H1 (cell line): ENCODE measurements at regions not wholly inside any gene's neighbourhood (a gene's known extent, or its start where the extent isn't known, plus 50 kb on each side); places are given as distances from the start of the nearest gene placed in this dataset.

Experiments
- CTCF ChIA-PET: fragments of 300-600 bp; sonication (Branson Sonifier 250); formaldehyde crosslinking; loops from one replicate; lab custom pipeline; 2021; ENCODE audit not compliant: partially characterized antibody; lab: Charles Lee
- POLR2A ChIA-PET: fragments of 300-600 bp; sonication (Branson Sonifier 250); formaldehyde crosslinking; loops from one replicate; lab custom pipeline; 2021; ENCODE audit warnings: inconsistent platforms; ENCODE audit not compliant: partially characterized antibody; lab: Charles Lee
- DNase-seq, 2 experiments: peaks; one replicate each; pipeline versions ENCODE4 v3.0.0 to v3.0.0-alpha.2; 2010 to 2022; ENCODE audit warnings: low spot score in 2 of 2, low read depth in 1 of 2, mixed read lengths in 1 of 2
- FAIRE-seq: peaks from 2 replicates; lab custom pipeline; 2011; peaks lifted over from hg19 to GRCh38; lab: Jason Lieb, UNC
- H2AFZ ChIP-seq: 2 replicates; pipeline ENCODE4 v1.8.1; 2012; ENCODE audit warnings: low read length, inconsistent platforms
- H2AK5ac ChIP-seq: 2 replicates; pipeline ENCODE4 v1.6.1; 2013; ENCODE audit warnings: low read depth, low read length
- H2BK120ac ChIP-seq: replicated peaks from 2 replicates; pipeline ENCODE3; 2013; ENCODE audit warnings: low read depth, low read length, inconsistent platforms
- H2BK12ac ChIP-seq: 2 replicates; pipeline ENCODE4 v1.6.1; 2013; ENCODE audit warnings: low read depth, low read length
- H2BK15ac ChIP-seq: 2 replicates; pipeline ENCODE4 v1.6.1; 2013; ENCODE audit warnings: low read length
- H2BK20ac ChIP-seq: 2 replicates; pipeline ENCODE4 v1.6.1; 2013; ENCODE audit warnings: low read length
- H2BK5ac ChIP-seq: 2 replicates; pipeline ENCODE4 v1.6.1; 2013; ENCODE audit warnings: low read depth, low read length
- H3K14ac ChIP-seq: 2 replicates; pipeline ENCODE4 v1.6.1; 2013; ENCODE audit warnings: inconsistent platforms; ENCODE audit not compliant: insufficient read length
- H3K18ac ChIP-seq: 2 replicates; pipeline ENCODE4 v1.6.1; 2013; ENCODE audit warnings: low read length; ENCODE audit errors: extremely low read depth
- H3K23ac ChIP-seq: 2 replicates; pipeline ENCODE4 v1.6.1; 2013; ENCODE audit warnings: inconsistent platforms; ENCODE audit not compliant: insufficient read length
- H3K23me2 ChIP-seq: 2 replicates; pipeline ENCODE4 v1.6.1; 2013; ENCODE audit warnings: low read depth, low read length
- H3K27ac ChIP-seq: 2 replicates; pipeline ENCODE4 v1.6.1; 2011; ENCODE audit warnings: low read depth, low read length, inconsistent platforms
- H3K27me3 ChIP-seq, 4 experiments: replicated peaks in 1 of 4; 1 replicate in 1 of 4; 2 replicates in 3 of 4; pipeline versions ENCODE4 v1.6.1 to v1.8.1; 2011 to 2013; ENCODE audit warnings: low read length in 3 of 4, mild to moderate bottlenecking in 3 of 4, inconsistent platforms in 2 of 4, mixed read lengths in 2 of 4, moderate library complexity in 1 of 4; ENCODE audit not compliant: control insufficient read depth in 3 of 4, insufficient read depth in 3 of 4; ENCODE audit errors: extremely low read depth in 1 of 4
- H3K36me3 ChIP-seq, 4 experiments: 2 replicates each; pipeline versions ENCODE4 v1.6.1 to v1.8.1; 2011 to 2013; ENCODE audit warnings: mild to moderate bottlenecking in 4 of 4, low read length in 3 of 4, moderate library complexity in 2 of 4, control low read depth in 1 of 4, inconsistent platforms in 1 of 4; ENCODE audit not compliant: insufficient read depth in 4 of 4, control insufficient read depth in 2 of 4
- H3K4ac ChIP-seq: replicated peaks from 2 replicates; pipeline ENCODE3; 2013; ENCODE audit warnings: low read length, low read depth, mixed read lengths, inconsistent platforms; ENCODE audit not compliant: insufficient read length
- H3K4me1 ChIP-seq, 4 experiments: replicated peaks in 1 of 4; 1 replicate in 1 of 4; 2 replicates in 3 of 4; pipeline versions ENCODE4 v1.6.1 to v1.8.1; 2011 to 2013; ENCODE audit warnings: low read length in 3 of 4, inconsistent platforms in 2 of 4, mixed read lengths in 1 of 4; ENCODE audit not compliant: insufficient read depth in 4 of 4, control insufficient read depth in 3 of 4
- H3K4me2 ChIP-seq, 2 experiments: 2 replicates each; pipeline versions ENCODE4 v1.6.1 to v1.8.1; 2011 to 2013; ENCODE audit warnings: low read depth in 2 of 2, low read length in 2 of 2, control low read depth in 1 of 2, inconsistent platforms in 1 of 2, mild to moderate bottlenecking in 1 of 2; ENCODE audit not compliant: insufficient read depth in 1 of 2
- H3K4me3 ChIP-seq, 4 experiments: fragments of 200-600, 300-600 bp in 1 of 4; sonication (generic), shearing (Covaris generic), sonication (Bioruptor Twin) in 1 of 4; 2 replicates each; pipeline versions ENCODE4 v1.5.1 to v1.8.1; 2011 to 2016; ENCODE audit warnings: low read length in 4 of 4, low read depth in 3 of 4, control low read depth in 2 of 4, inconsistent platforms in 2 of 4, mild to moderate bottlenecking in 2 of 4, mixed read lengths in 1 of 4, moderate library complexity in 1 of 4; ENCODE audit not compliant: insufficient read depth in 2 of 4; ENCODE audit errors: extremely low read depth in 1 of 4
- H3K56ac ChIP-seq: replicated peaks from 2 replicates; pipeline ENCODE3; 2013; ENCODE audit warnings: low read depth, mild to moderate bottlenecking, mixed read lengths, low read length, inconsistent platforms; ENCODE audit not compliant: insufficient read length
- H3K79me1 ChIP-seq: 2 replicates; pipeline ENCODE4 v1.6.1; 2013; ENCODE audit warnings: low read depth, low read length, control low read depth
- H3K79me2 ChIP-seq, 2 experiments: 2 replicates each; pipeline versions ENCODE4 v1.6.1 to v1.8.1; 2012 to 2013; ENCODE audit warnings: low read length in 2 of 2, mild to moderate bottlenecking in 2 of 2, inconsistent platforms in 1 of 2; ENCODE audit not compliant: insufficient read depth in 2 of 2, control insufficient read depth in 1 of 2
- H3K9ac ChIP-seq, 4 experiments: replicated peaks in 1 of 4; 1 replicate in 1 of 4; 2 replicates in 3 of 4; pipeline versions ENCODE4 v1.6.1 to v1.8.1; 2011 to 2013; ENCODE audit warnings: low read depth in 3 of 4, low read length in 3 of 4, control low read depth in 2 of 4, mild to moderate bottlenecking in 2 of 4, moderate library complexity in 2 of 4, inconsistent platforms in 1 of 4; ENCODE audit errors: extremely low read depth in 1 of 4
- H3K9me3 ChIP-seq, 2 experiments: 2 replicates each; pipeline versions ENCODE4 v1.6.1 to v1.8.1; 2012 to 2013; ENCODE audit warnings: mild to moderate bottlenecking in 2 of 2, moderate library complexity in 2 of 2, control low read depth in 1 of 2, inconsistent platforms in 1 of 2, low read depth in 1 of 2, low read length in 1 of 2, mixed read lengths in 1 of 2; ENCODE audit not compliant: insufficient read depth in 2 of 2
- H4K20me1 ChIP-seq, 2 experiments: replicated peaks in 1 of 2; 2 replicates each; pipeline versions ENCODE3 to v1.8.1; 2011 to 2013; ENCODE audit warnings: inconsistent platforms in 2 of 2, low read length in 2 of 2, mild to moderate bottlenecking in 1 of 2; ENCODE audit not compliant: insufficient read depth in 2 of 2, control insufficient read depth in 1 of 2
- H4K5ac ChIP-seq: 2 replicates; pipeline ENCODE4 v1.6.1; 2013; ENCODE audit warnings: low read length, low read depth, mixed read lengths, inconsistent platforms; ENCODE audit not compliant: insufficient read length
- H4K8ac ChIP-seq: 2 replicates; pipeline ENCODE4 v1.8.0; 2013; ENCODE audit warnings: mild to moderate bottlenecking, moderate library complexity, low read length, inconsistent platforms; ENCODE audit not compliant: insufficient read depth; ENCODE audit errors: extremely low read depth
- H4K91ac ChIP-seq: replicated peaks from 2 replicates; pipeline ENCODE3; 2013; ENCODE audit warnings: low read length, mixed read lengths, inconsistent platforms; ENCODE audit not compliant: insufficient read length
- ATF2 ChIP-seq: IDR thresholded peaks from 2 replicates; pipeline ENCODE4 v1.6.1; 2012; ENCODE audit warnings: low read length, inconsistent platforms
- CHD2 ChIP-seq: IDR thresholded peaks from 2 replicates; pipeline ENCODE4 v1.6.1; 2012; ENCODE audit warnings: low read length, improper control_type of control experiment
- HDAC2 ChIP-seq, 2 experiments: fragments of 300-600 bp in 1 of 2; sonication (generic) in 1 of 2; IDR thresholded peaks; 2 replicates each; pipeline ENCODE4 v1.6.1; 2011 to 2012; ENCODE audit warnings: low read depth in 2 of 2, low read length in 2 of 2, mild to moderate bottlenecking in 2 of 2, moderate library complexity in 2 of 2, borderline replicate concordance in 1 of 2, inconsistent platforms in 1 of 2
- KDM4A ChIP-seq: IDR thresholded peaks from one replicate; pipeline ENCODE4 v1.7.1; 2012; ENCODE audit warnings: low read depth, mild to moderate bottlenecking, moderate library complexity, low read length, inconsistent platforms; ENCODE audit not compliant: severe bottlenecking
- KDM5A ChIP-seq: fragments of 200-600 bp; IDR thresholded peaks from 2 replicates; pipeline ENCODE4 v1.7.1; 2012; ENCODE audit warnings: mild to moderate bottlenecking, low read length, inconsistent platforms, mixed read lengths
- PHF8 ChIP-seq: fragments of 200-600 bp; sonication (generic); conservative IDR thresholded peaks from 2 replicates; pipeline ENCODE4 v1.7.1; 2012; ENCODE audit warnings: low read depth, mild to moderate bottlenecking, inconsistent platforms, low read length, moderate library complexity
- POLR2AphosphoS5 ChIP-seq: IDR thresholded peaks from 2 replicates; pipeline ENCODE4 v1.6.1; 2011; ENCODE audit warnings: low read depth, low read length
- RAD21 ChIP-seq, 2 experiments: IDR thresholded peaks in 1 of 2; conservative IDR thresholded peaks in 1 of 2; 2 replicates each; pipeline ENCODE4 v1.6.1; 2011; ENCODE audit warnings: low read depth in 2 of 2, low read length in 2 of 2, improper control_type of control experiment in 1 of 2, inconsistent platforms in 1 of 2, mild to moderate bottlenecking in 1 of 2, moderate library complexity in 1 of 2
- SIN3A ChIP-seq, 2 experiments: IDR thresholded peaks in 1 of 2; conservative IDR thresholded peaks in 1 of 2; 2 replicates each; pipeline ENCODE4 v1.6.1; 2011 to 2012; ENCODE audit warnings: low read length in 2 of 2, improper control_type of control experiment in 1 of 2, low read depth in 1 of 2, mild to moderate bottlenecking in 1 of 2
- SIX5 ChIP-seq: IDR thresholded peaks from 2 replicates; pipeline ENCODE4 v1.6.1; 2011; ENCODE audit warnings: mild to moderate bottlenecking, low read depth, low read length
- SP1 ChIP-seq: IDR thresholded peaks from 2 replicates; pipeline ENCODE4 v1.6.1; 2011; ENCODE audit warnings: low read depth, low read length
- TBP ChIP-seq: IDR thresholded peaks from 2 replicates; pipeline ENCODE4 v1.6.1; 2011; ENCODE audit warnings: low read depth, low read length, improper control_type of control experiment
- ZNF274 ChIP-seq: IDR thresholded peaks from 2 replicates; pipeline ENCODE4 v1.7.0; 2012; ENCODE audit warnings: low read length, borderline replicate concordance; ENCODE audit errors: extremely low read depth
- WGBS, 2 experiments: shearing (Covaris generic) in 1 of 2; methylation state at CpG; one replicate each; pipeline versions ENCODE4 v1.1.6 to v1.1.7; 2013 to 2015; ENCODE audit warnings: low lambda C conversion rate in 2 of 2, mixed read lengths in 2 of 2, inconsistent platforms in 1 of 2, low coverage in 1 of 2, missing lambda C conversion rate in 1 of 2; ENCODE audit not compliant: insufficient replicate concordance in 2 of 2, insufficient coverage in 1 of 2, insufficient read length in 1 of 2; ENCODE audit errors: extremely low coverage in 1 of 2, missing lambda C conversion rate in 1 of 2; 5-methylcytosine and 5-hydroxymethylcytosine counted together

DNA sequence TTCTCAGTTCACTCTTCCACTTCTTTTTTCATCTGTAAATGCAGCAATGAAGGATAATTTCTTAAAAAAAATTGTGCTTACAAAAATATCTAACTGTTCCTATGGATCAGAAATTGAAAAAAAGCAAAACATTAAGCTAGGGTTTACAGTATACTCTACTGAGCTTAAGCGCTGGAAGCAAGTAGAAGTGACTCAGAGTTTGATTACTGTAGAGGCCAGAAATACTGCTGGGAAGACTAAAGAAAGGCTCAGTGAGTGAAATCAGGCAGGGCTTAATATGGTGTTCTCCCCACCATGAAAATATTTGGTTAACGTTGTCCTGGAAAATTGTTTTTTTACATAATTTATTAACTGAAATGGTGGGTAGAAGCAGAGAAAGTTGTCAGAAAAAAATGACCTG, 1061.8 kb upstream of the GRIA3 start:
- H3K4me2 ChIP-seq, result no peak overlapping the region
- no peak overlapping the region for H3K27ac ChIP-seq
- DNase-seq (no peak), FAIRE-seq (no peak)
- ChIA-PET CTCF (no interaction called here), POLR2A (no interaction called here)
- H2BK12ac ChIP-seq, result no peak overlapping the region
- H3K9me3 ChIP-seq, result no peaks in the 10 kb centered on the region
- no peaks in the 10 kb centered on the region for H3K79me2 ChIP-seq
- H3K14ac ChIP-seq, result no peak overlapping the region
- no peak overlapping the region for H3K9ac ChIP-seq
- H3K4me3 ChIP-seq, result no peak overlapping the region
- H3K27me3 ChIP-seq, result no peaks in the 10 kb centered on the region
- H4K5ac ChIP-seq, result no peak overlapping the region
- no peaks in the 10 kb centered on the region for H4K20me1 ChIP-seq
- H3K4me1 ChIP-seq, result no peaks in the 10 kb centered on the region
- no peak overlapping the region for H2BK5ac ChIP-seq
- H3K56ac ChIP-seq, result no peak overlapping the region
- no peak overlapping the region for H2AK5ac ChIP-seq
- H3K4ac ChIP-seq, result no peak overlapping the region
- no peak overlapping the region for H3K18ac ChIP-seq
- no peaks in the 10 kb centered on the region for H3K79me1 ChIP-seq
- no peak overlapping the region for H4K8ac ChIP-seq
- WGBS, 2 experiments, result 97% methylated on average over 2 of the region's 2 CpGs; no CpG with 5 or more reads in 1 of the 2 experiments
- no peak overlapping the region for H4K91ac ChIP-seq
- H2BK120ac ChIP-seq, result no peak overlapping the region
- no peak overlapping the region for H2BK20ac ChIP-seq
- H3K23me2 ChIP-seq, result no peaks in the 10 kb centered on the region
- H2BK15ac ChIP-seq, result no peak overlapping the region
- H3K23ac ChIP-seq, result no peak overlapping the region
- H3K36me3 ChIP-seq, result no peaks in the 10 kb centered on the region
- H2AFZ ChIP-seq, result no peak overlapping the region
- TF ChIP-seq POLR2AphosphoS5 (no peak), KDM5A (no peak), HDAC2 (IDR thresholded peaks at IDR 0.05; ENCODE audit: borderline replicate concordance in 1 of 2, low read depth in 2 of 2, low read length in 2 of 2) (no peak), TBP (no peak), ATF2 (no peak), RAD21 (IDR thresholded peaks at IDR 0.05 in 1 of 2, conservative IDR thresholded peaks at IDR 0.05 in 1 of 2; ENCODE audit: low read depth in 2 of 2, low read length in 2 of 2) (no peak), CHD2 (no peak), SIN3A (conservative IDR thresholded peaks at IDR 0.05 in 1 of 2, IDR thresholded peaks at IDR 0.05 in 1 of 2; ENCODE audit: low read depth in 1 of 2, low read length in 2 of 2) (no peak), ZNF274 (no peak), PHF8 (no peak), SIX5 (no peak), SP1 (no peak), KDM4A (no peak)
